ENCODE measurements at regions not wholly inside any gene's neighbourhood (a gene's known extent, or its start where the extent isn't known, plus 50 kb on each side); places are given as distances from the start of the nearest gene placed in this dataset.
"Not testable (repeated sequence)": the region's sequence is repeated elsewhere in the genome, so short reads cannot be mapped to it uniquely, and the experiment has no call there.

GRCh38 chr1:233828480-233828879 lies 76.0 kb upstream of the SLC35F3 start:
- ATAC-seq (ENCODE audit: insufficient read depth, low read depth) (no peak), DNase-seq (no peak)
- no peak overlapping the region for H3K4me2 ChIP-seq (ENCODE audit: insufficient read depth, low read length)
- H3K27me3 ChIP-seq (ENCODE audit: insufficient read depth, low read length, poor library complexity): no peaks in the 10 kb centered on the region
- no peak overlapping the region for H3K27ac ChIP-seq (ENCODE audit: low read length)
- TF ChIP-seq EZH2 (IDR thresholded peaks at IDR 0.05; ENCODE audit: borderline replicate concordance, low read depth, low read length, severe bottlenecking) (no peak), CTCF (IDR thresholded peaks at IDR 0.05; ENCODE audit: borderline replicate concordance, extremely low read depth, low read length, poor library complexity, severe bottlenecking) (no peak)
- no peak overlapping the region for H3K9ac ChIP-seq (ENCODE audit: low read depth, low read length)
- no peak overlapping the region for H2AFZ ChIP-seq (ENCODE audit: low read depth, low read length)
- no peaks in the 10 kb centered on the region for H3K79me2 ChIP-seq (ENCODE audit: insufficient read depth, low read length)
- no peaks in the 10 kb centered on the region for H3K4me1 ChIP-seq (ENCODE audit: insufficient read depth, low read length)
- no peaks in the 10 kb centered on the region for H3K9me3 ChIP-seq (ENCODE audit: insufficient read depth, low read length, severe bottlenecking)
- H3K4me3 ChIP-seq (ENCODE audit: low read depth in 1 of 2, low read length in 2 of 2): no peak overlapping the region
- no peaks in the 10 kb centered on the region for H4K20me1 ChIP-seq (ENCODE audit: insufficient read depth, low read length)
- H3K36me3 ChIP-seq (ENCODE audit: insufficient read depth, low read length): no peaks in the 10 kb centered on the region

GRCh38 chr1:233834609-233835008 lies 69.9 kb upstream of the SLC35F3 start:
- Histone ChIP-seq H3K4me1 (ENCODE audit: insufficient read depth, low read length) (no peaks in the 10 kb centered on the region), H3K9me3 (ENCODE audit: insufficient read depth, low read length, severe bottlenecking) (no peaks in the 10 kb centered on the region), H3K27me3 (ENCODE audit: insufficient read depth, low read length, poor library complexity) (no peaks in the 10 kb centered on the region), H3K36me3 (ENCODE audit: insufficient read depth, low read length) (no peaks in the 10 kb centered on the region), H3K79me2 (ENCODE audit: insufficient read depth, low read length) (no peaks in the 10 kb centered on the region), H4K20me1 (ENCODE audit: insufficient read depth, low read length) (no peaks in the 10 kb centered on the region), H2AFZ (ENCODE audit: low read depth, low read length) (no peak overlapping the region), H3K27ac (ENCODE audit: low read length) (no peak overlapping the region), H3K4me3 (ENCODE audit: low read depth in 1 of 2, low read length in 2 of 2) (no peak overlapping the region), H3K9ac (ENCODE audit: low read depth, low read length) (no peak overlapping the region), H3K4me2 (ENCODE audit: insufficient read depth, low read length) (no peak overlapping the region)
- ATAC-seq (ENCODE audit: insufficient read depth, low read depth) (no peak), DNase-seq (no peak)
- TF ChIP-seq EZH2 (IDR thresholded peaks at IDR 0.05; ENCODE audit: borderline replicate concordance, low read depth, low read length, severe bottlenecking) (no peak), CTCF (IDR thresholded peaks at IDR 0.05; ENCODE audit: borderline replicate concordance, extremely low read depth, low read length, poor library complexity, severe bottlenecking) (no peak)

GRCh38 chr1:233838207-233838606 lies 66.3 kb upstream of the SLC35F3 start:
- H3K27me3 ChIP-seq (ENCODE audit: insufficient read depth, low read length, poor library complexity); H4K20me1 ChIP-seq (ENCODE audit: insufficient read depth, low read length); ATAC-seq (ENCODE audit: insufficient read depth, low read depth); H3K9me3 ChIP-seq (ENCODE audit: insufficient read depth, low read length, severe bottlenecking); H3K79me2 ChIP-seq (ENCODE audit: insufficient read depth, low read length); H3K9ac ChIP-seq (ENCODE audit: low read depth, low read length); H3K4me3 ChIP-seq (ENCODE audit: low read depth in 1 of 2, low read length in 2 of 2); H3K4me1 ChIP-seq (ENCODE audit: insufficient read depth, low read length); H3K4me2 ChIP-seq (ENCODE audit: insufficient read depth, low read length); DNase-seq; H2AFZ ChIP-seq (ENCODE audit: low read depth, low read length); H3K27ac ChIP-seq (ENCODE audit: low read length); H3K36me3 ChIP-seq (ENCODE audit: insufficient read depth, low read length): not testable (repeated sequence)

- no peak for DNase-seq
- TF ChIP-seq CTCF (IDR thresholded peaks at IDR 0.05; ENCODE audit: borderline replicate concordance, extremely low read depth, low read length, poor library complexity, severe bottlenecking) (no peak), EZH2 (IDR thresholded peaks at IDR 0.05; ENCODE audit: borderline replicate concordance, low read depth, low read length, severe bottlenecking) (no peak)
- H3K9me3 ChIP-seq (ENCODE audit: insufficient read depth, low read length, severe bottlenecking): no peaks in the 10 kb centered on the region
- no peaks in the 10 kb centered on the region for H3K79me2 ChIP-seq (ENCODE audit: insufficient read depth, low read length)
- H3K4me2 ChIP-seq (ENCODE audit: insufficient read depth, low read length): no peak overlapping the region
- no peaks in the 10 kb centered on the region for H3K4me1 ChIP-seq (ENCODE audit: insufficient read depth, low read length)
- H4K20me1 ChIP-seq (ENCODE audit: insufficient read depth, low read length): no peaks in the 10 kb centered on the region
- no peaks in the 10 kb centered on the region for H3K36me3 ChIP-seq (ENCODE audit: insufficient read depth, low read length)
- H2AFZ ChIP-seq (ENCODE audit: low read depth, low read length): no peak overlapping the region
- no peak overlapping the region for H3K27ac ChIP-seq (ENCODE audit: low read length)
- ATAC-seq (ENCODE audit: insufficient read depth, low read depth): no peak
- no peak overlapping the region for H3K4me3 ChIP-seq (ENCODE audit: low read depth in 1 of 2, low read length in 2 of 2)
- no peak overlapping the region for H3K9ac ChIP-seq (ENCODE audit: low read depth, low read length)
- peaks cover 8% of the 10 kb centered on the region for H3K27me3 ChIP-seq (ENCODE audit: insufficient read depth, low read length, poor library complexity)
Measured at GRCh38 chr1:233843525-233844204, 60.8 kb upstream of the SLC35F3 start.
